ENCODE measurements at regions not wholly inside any gene's neighbourhood (a gene's known extent, or its start where the extent isn't known, plus 50 kb on each side); places are given as distances from the start of the nearest gene placed in this dataset.

DNA sequence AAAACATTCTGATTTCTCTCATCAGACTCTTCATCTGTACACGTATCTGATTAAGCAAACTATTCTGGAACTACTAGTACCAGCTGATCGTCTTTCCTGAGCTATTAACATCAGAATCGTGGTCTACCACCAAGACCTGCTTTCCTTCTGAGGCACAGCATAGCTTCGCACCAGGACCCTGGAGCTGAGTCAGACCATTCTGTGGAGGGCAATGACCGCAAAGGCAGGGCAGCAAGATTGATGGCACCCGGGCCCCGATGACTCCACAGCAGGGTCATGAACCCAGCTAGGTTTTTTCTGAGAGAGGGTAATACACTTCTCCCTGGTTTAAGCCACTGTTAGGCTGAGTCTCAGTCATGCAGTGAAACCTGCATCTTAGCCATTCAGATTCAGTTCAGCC is 158.7 kb upstream of the GPR12 start:
- H3K4me1 ChIP-seq, result peaks cover 2% of the 10 kb centered on the region
- no peak for DNase-seq
- whole genome bisulfite sequencing, 2 donors, result 69 to 78% methylated on average over 7 of the region's 7 CpGs
- no peak overlapping the region for H3K27ac ChIP-seq
- no peak overlapping the region for H3K4me3 ChIP-seq
- H3K27me3 ChIP-seq, result no peaks in the 10 kb centered on the region
- intact Hi-C loops (cut with DNase I; ENCODE audit: low total_unique reads), result no loop called here
- H3K36me3 ChIP-seq (ENCODE audit: low read depth, missing control alignments), result no peaks in the 10 kb centered on the region
- no peak for TF ChIP-seq POLR2A (IDR thresholded peaks at IDR 0.05)
- TF ChIP-seq, protein P1, sequence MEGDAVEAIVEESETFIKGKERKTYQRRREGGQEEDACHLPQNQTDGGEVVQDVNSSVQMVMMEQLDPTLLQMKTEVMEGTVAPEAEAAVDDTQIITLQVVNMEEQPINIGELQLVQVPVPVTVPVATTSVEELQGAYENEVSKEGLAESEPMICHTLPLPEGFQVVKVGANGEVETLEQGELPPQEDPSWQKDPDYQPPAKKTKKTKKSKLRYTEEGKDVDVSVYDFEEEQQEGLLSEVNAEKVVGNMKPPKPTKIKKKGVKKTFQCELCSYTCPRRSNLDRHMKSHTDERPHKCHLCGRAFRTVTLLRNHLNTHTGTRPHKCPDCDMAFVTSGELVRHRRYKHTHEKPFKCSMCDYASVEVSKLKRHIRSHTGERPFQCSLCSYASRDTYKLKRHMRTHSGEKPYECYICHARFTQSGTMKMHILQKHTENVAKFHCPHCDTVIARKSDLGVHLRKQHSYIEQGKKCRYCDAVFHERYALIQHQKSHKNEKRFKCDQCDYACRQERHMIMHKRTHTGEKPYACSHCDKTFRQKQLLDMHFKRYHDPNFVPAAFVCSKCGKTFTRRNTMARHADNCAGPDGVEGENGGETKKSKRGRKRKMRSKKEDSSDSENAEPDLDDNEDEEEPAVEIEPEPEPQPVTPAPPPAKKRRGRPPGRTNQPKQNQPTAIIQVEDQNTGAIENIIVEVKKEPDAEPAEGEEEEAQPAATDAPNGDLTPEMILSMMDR (IDR thresholded peaks at IDR 0.05), result no peak
- no peaks in the 10 kb centered on the region for H3K9me3 ChIP-seq

DNA sequence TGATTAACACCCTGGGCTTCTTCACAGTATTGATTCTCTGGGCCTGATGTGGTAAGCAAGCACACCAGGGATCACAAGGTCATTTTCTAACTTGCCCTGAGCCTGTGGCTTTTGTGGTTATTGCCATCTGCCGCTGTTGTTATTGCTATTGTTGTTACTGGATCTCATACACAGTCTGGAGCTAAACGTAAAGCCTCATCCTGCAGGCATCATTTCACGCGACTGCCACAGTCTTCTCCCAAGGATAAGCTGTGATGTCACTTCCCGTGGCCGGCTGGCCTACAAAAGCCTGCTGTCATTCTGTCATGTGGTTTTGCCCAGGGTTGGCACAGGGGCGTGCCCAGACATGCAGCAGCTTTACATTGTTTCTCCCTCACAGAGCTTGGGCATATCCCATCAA is 154.0 kb upstream of the GPR12 start:
- WGBS, 2 donors, result 84 to 97% methylated on average over 7 of the region's 7 CpGs
- no peak for DNase-seq

GRCh38 chr13:26914148-26914547 is 153.6 kb upstream of the GPR12 start:
- intact Hi-C loops (cut with DNase I; ENCODE audit: low total_unique reads), result no loop called here
- DNase-seq, result no peak
- Histone ChIP-seq H3K27ac (no peak overlapping the region), H3K9me3 (no peaks in the 10 kb centered on the region), H3K4me3 (no peak overlapping the region), H3K36me3 (ENCODE audit: low read depth, missing control alignments) (no peaks in the 10 kb centered on the region), H3K27me3 (no peaks in the 10 kb centered on the region), H3K4me1 (no peaks in the 10 kb centered on the region)
- TF ChIP-seq, protein P1 (IDR thresholded peaks at IDR 0.05), result no peak
- no peak for TF ChIP-seq POLR2A (IDR thresholded peaks at IDR 0.05)
- WGBS, 2 donors, result 92 to 98% methylated on average over 3 of the region's 3 CpGs

More for the DNA sequence above, 154.0 kb upstream of the GPR12 start:
- H3K4me1 ChIP-seq, result no peaks in the 10 kb centered on the region
- no peak overlapping the region for H3K27ac ChIP-seq
- no peak overlapping the region for H3K4me3 ChIP-seq
- intact Hi-C loops (cut with DNase I; ENCODE audit: low total_unique reads), result no loop called here
- TF ChIP-seq POLR2A (IDR thresholded peaks at IDR 0.05), result no peak
- TF ChIP-seq, protein P1 (IDR thresholded peaks at IDR 0.05), result no peak
- H3K9me3 ChIP-seq, result no peaks in the 10 kb centered on the region
- no peaks in the 10 kb centered on the region for H3K27me3 ChIP-seq
- H3K36me3 ChIP-seq (ENCODE audit: low read depth, missing control alignments), result no peaks in the 10 kb centered on the region

DNA sequence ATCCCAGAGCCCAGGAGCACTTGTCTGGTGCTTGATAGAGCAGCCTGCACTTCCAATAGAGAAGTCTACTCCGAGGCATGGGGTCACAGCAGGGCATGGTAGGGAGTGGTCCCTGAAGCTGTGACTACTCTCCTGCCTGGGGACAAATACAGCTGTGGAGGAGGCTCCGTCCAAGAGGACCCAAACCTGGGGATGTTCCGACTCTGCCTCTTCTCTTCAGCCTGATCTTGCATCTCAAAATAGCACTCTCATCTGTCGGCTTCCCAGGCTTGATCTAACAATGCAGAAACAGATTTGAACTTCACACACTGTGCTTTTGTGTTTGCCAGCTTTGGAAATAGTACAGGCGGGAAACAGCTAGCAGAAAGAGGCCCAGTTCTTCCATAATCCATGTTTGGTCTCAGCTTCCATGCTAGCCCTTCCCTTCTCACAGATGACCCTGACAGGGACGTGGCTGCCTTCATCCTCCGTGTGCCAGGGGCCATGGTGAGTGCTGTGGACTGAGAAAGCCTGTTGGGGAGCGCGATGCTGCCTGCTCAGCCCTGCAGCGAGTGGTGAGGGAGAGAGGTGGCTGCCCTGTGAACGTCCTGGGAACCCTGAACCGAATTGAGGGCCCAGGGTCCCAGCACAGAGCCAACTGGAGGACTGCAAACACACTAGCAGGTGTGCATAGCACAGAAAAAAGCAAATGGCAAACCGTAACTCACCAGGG is 150.3 kb upstream of the GPR12 start:
- intact Hi-C loops (cut with DNase I; ENCODE audit: low total_unique reads), result no loop called here
- H3K36me3 ChIP-seq (ENCODE audit: low read depth, missing control alignments), result no peaks in the 10 kb centered on the region
- no peak overlapping the region for H3K4me3 ChIP-seq
- TF ChIP-seq, protein P1 (IDR thresholded peaks at IDR 0.05), result no peak
- TF ChIP-seq POLR2A (IDR thresholded peaks at IDR 0.05), result no peak
- H3K27me3 ChIP-seq, result no peaks in the 10 kb centered on the region
- no peak for DNase-seq
- 60 to 68% methylated on average over 11 to 13 of the region's 13 CpGs for WGBS, 2 donors
- H3K27ac ChIP-seq, result no peak overlapping the region
- H3K9me3 ChIP-seq, result no peaks in the 10 kb centered on the region
- H3K4me1 ChIP-seq, result no peaks in the 10 kb centered on the region

DNA sequence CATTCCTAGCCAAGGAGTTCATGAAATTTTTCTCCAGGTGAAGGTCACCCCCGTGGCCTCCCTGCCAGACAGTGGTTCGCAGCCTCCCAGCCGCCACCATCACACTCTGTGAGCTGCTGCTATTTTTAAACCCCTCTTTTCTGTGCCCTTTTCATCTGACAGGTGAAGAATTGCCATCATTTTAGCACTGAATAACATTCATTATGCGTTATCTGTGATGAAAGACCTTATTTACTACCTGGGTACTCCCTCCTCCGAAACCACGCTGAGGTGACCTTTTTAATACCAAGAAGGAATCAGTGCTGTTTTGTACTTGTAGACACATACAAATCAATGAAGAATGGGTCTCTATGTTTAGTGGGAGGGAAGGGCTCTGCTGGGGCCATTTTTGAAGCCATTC is 148.9 kb upstream of the GPR12 start:
- TF ChIP-seq, protein P1 (IDR thresholded peaks at IDR 0.05), result no peak
- no peak for TF ChIP-seq POLR2A (IDR thresholded peaks at IDR 0.05)
- Histone ChIP-seq H3K4me1 (no peaks in the 10 kb centered on the region), H3K9me3 (no peaks in the 10 kb centered on the region), H3K27ac (no peak overlapping the region), H3K27me3 (no peaks in the 10 kb centered on the region), H3K4me3 (no peak overlapping the region), H3K36me3 (ENCODE audit: low read depth, missing control alignments) (no peaks in the 10 kb centered on the region)
- 64 to 70% methylated on average over 6 of the region's 6 CpGs for WGBS, 2 donors
- DNase-seq, result no peak
- intact Hi-C loops (cut with DNase I; ENCODE audit: low total_unique reads), result no loop called here
